MM.1S (cell line): ENCODE measurements at regions not wholly inside any gene's neighbourhood (a gene's known extent, or its start where the extent isn't known, plus 50 kb on each side); places are given as distances from the start of the nearest gene placed in this dataset.

Experiments
- EZH2 ChIP-seq: fragments of 300-600 bp; sonication (generic); optimal IDR thresholded peaks from 2 replicates; pipeline ENCODE3; 2017; ENCODE audit warnings: low read depth, mild to moderate bottlenecking, antibody characterized with exemption, low read length, mixed read lengths
- EZH2phosphoT487 ChIP-seq: fragments of 300-600 bp; sonication (generic); IDR thresholded peaks from 2 replicates; pipeline ENCODE4 v1.6.1; 2018; ENCODE audit warnings: antibody characterized with exemption, low read length
- TF ChIP-seq, protein P1 (sequence below): fragments of 300-600 bp; sonication (generic); IDR thresholded peaks from 2 replicates; pipeline ENCODE4 v1.5.1; 2016; ENCODE audit warnings: antibody characterized with exemption, low read length, mixed read lengths

DNA sequence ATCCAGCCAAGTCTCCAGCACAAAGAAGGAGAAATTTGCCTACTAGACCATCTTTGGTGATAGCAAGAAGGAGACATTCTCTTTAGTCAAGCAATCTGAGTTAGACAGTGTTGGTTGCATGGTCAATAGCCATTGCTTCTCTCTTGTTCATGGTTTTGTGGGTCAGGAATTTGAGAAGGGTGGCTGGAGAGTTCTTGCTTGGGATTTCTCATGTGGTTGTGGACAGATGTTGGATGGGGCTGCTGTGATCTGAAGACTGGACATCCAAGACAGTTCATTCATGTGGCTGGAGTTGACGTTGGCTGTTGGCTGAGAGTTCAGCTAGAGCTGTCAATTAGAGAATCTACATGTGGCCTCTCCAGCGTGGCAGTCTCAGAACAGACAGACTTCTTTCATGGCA, 322.3 kb upstream of the PRDM1 start:
- TF ChIP-seq, protein P1, sequence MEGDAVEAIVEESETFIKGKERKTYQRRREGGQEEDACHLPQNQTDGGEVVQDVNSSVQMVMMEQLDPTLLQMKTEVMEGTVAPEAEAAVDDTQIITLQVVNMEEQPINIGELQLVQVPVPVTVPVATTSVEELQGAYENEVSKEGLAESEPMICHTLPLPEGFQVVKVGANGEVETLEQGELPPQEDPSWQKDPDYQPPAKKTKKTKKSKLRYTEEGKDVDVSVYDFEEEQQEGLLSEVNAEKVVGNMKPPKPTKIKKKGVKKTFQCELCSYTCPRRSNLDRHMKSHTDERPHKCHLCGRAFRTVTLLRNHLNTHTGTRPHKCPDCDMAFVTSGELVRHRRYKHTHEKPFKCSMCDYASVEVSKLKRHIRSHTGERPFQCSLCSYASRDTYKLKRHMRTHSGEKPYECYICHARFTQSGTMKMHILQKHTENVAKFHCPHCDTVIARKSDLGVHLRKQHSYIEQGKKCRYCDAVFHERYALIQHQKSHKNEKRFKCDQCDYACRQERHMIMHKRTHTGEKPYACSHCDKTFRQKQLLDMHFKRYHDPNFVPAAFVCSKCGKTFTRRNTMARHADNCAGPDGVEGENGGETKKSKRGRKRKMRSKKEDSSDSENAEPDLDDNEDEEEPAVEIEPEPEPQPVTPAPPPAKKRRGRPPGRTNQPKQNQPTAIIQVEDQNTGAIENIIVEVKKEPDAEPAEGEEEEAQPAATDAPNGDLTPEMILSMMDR = no peak
- TF ChIP-seq EZH2 (no peak), EZH2phosphoT487 (no peak)
